Stimulated activated naive B cell treated with anti-CD40 and anti-IgM and Interleukin-4, amounts not matched to agents 10 μg/mL and 1 μg/mL and 100 μg/mL, for 72 hours (primary cell): ENCODE measurements at regions not wholly inside any gene's neighbourhood (a gene's known extent, or its start where the extent isn't known, plus 50 kb on each side); places are given as distances from the start of the nearest gene placed in this dataset.

Source experiments
- ATAC-seq, 2 donors: fragments of 150-1000 bp; cut with Tn5 transposase; replicated peaks; 2 replicates each; pipeline ENCODE4 v1.10.0; 2021; ENCODE audit warnings: moderate library complexity in 1 of 2
- DNase-seq: peaks from one replicate; pipeline ENCODE4 v3.0.0; 2021
- H3K27ac Mint-ChIP-seq: one replicate; pipeline ENCODE4 v1.8.0; 2022; ENCODE audit warnings: mild to moderate bottlenecking, mixed read lengths
- H3K27me3 Mint-ChIP-seq, 2 donors: one replicate each; pipeline ENCODE4 v1.8.0; 2022; ENCODE audit warnings: mixed read lengths in 2 of 2
- H3K36me3 Mint-ChIP-seq, 2 donors: one replicate each; pipeline ENCODE4 v1.8.0; 2022; ENCODE audit warnings: mixed read lengths in 2 of 2, mild to moderate bottlenecking in 1 of 2
- H3K4me1 Mint-ChIP-seq, 2 donors: one replicate each; pipeline ENCODE4 v1.8.0; 2022; ENCODE audit warnings: mixed read lengths in 2 of 2, mild to moderate bottlenecking in 1 of 2
- H3K4me3 Mint-ChIP-seq, 2 donors: one replicate each; pipeline ENCODE4 v1.8.0; 2022; ENCODE audit warnings: mild to moderate bottlenecking in 2 of 2, mixed read lengths in 2 of 2, moderate library complexity in 1 of 2
- H3K9me3 Mint-ChIP-seq, 2 donors: one replicate each; pipeline ENCODE4 v1.8.0; 2022; ENCODE audit warnings: mixed read lengths in 2 of 2, mild to moderate bottlenecking in 1 of 2

GRCh38 chr3:109803274-109803673, 465.9 kb upstream of the DPPA4 start:
- Mint-ChIP-seq H3K4me1 (no peaks in the 10 kb centered on the region), H3K4me3 (no peak overlapping the region)

GRCh38 chr3:109804697-109805096, 467.4 kb upstream of the DPPA4 start:
- H3K4me3 Mint-ChIP-seq: no peak overlapping the region
- H3K36me3 Mint-ChIP-seq: no peaks in the 10 kb centered on the region
- no peaks in the 10 kb centered on the region for H3K27me3 Mint-ChIP-seq
- DNase-seq (no peak), ATAC-seq (no peak)
- H3K27ac Mint-ChIP-seq: no peak overlapping the region
- H3K4me1 Mint-ChIP-seq: no peaks in the 10 kb centered on the region
- peaks cover 0 to 4% of the 10 kb centered on the region in 2 donors for H3K9me3 Mint-ChIP-seq

More at GRCh38 chr3:109803274-109803673, 465.9 kb upstream of the DPPA4 start:
- Mint-ChIP-seq H3K27me3 (no peaks in the 10 kb centered on the region), H3K27ac (no peak overlapping the region), H3K9me3 (peaks cover 0 to 4% of the 10 kb centered on the region in 2 donors), H3K36me3 (no peaks in the 10 kb centered on the region)
- no peak for DNase-seq
- ATAC-seq: no peak

GRCh38 chr3:109806929-109807328, 469.6 kb upstream of the DPPA4 start:
- Mint-ChIP-seq H3K4me3 (no peak overlapping the region), H3K27ac (no peak overlapping the region), H3K4me1 (no peaks in the 10 kb centered on the region), H3K36me3 (no peaks in the 10 kb centered on the region), H3K9me3 (no peaks in the 10 kb centered on the region), H3K27me3 (no peaks in the 10 kb centered on the region)
- DNase-seq (no peak), ATAC-seq (peak; percentile 62 to 74)

- Mint-ChIP-seq H3K27me3 (no peaks in the 10 kb centered on the region), H3K9me3 (peaks cover 0 to 4% of the 10 kb centered on the region in 2 donors), H3K36me3 (no peaks in the 10 kb centered on the region), H3K4me3 (no peak overlapping the region), H3K4me1 (no peaks in the 10 kb centered on the region), H3K27ac (no peak overlapping the region)
- ATAC-seq (no peak), DNase-seq (no peak)
Measured at GRCh38 chr3:109809513-109809912, 472.2 kb upstream of the DPPA4 start.

- no peaks in the 10 kb centered on the region for H3K36me3 Mint-ChIP-seq
- ATAC-seq: no peak
- no peaks in the 10 kb centered on the region for H3K27me3 Mint-ChIP-seq
- H3K27ac Mint-ChIP-seq: no peak overlapping the region
- no peaks in the 10 kb centered on the region for H3K4me1 Mint-ChIP-seq
- DNase-seq: no peak
- H3K4me3 Mint-ChIP-seq: no peak overlapping the region
- H3K9me3 Mint-ChIP-seq: peaks cover 0 to 4% of the 10 kb centered on the region in 2 donors
Measured at GRCh38 chr3:109818081-109818480, 480.7 kb upstream of the DPPA4 start.

GRCh38 chr3:109819734-109820133, 482.4 kb upstream of the DPPA4 start:
- Mint-ChIP-seq H3K27ac (no peak overlapping the region), H3K36me3 (no peaks in the 10 kb centered on the region), H3K4me1 (no peaks in the 10 kb centered on the region), H3K9me3 (no peaks in the 10 kb centered on the region), H3K4me3 (no peak overlapping the region), H3K27me3 (no peaks in the 10 kb centered on the region)
- DNase-seq (no peak), ATAC-seq (no peak)

- H3K27ac Mint-ChIP-seq: no peak overlapping the region
- ATAC-seq (no peak), DNase-seq (no peak)
- peaks cover 0 to 2% of the 10 kb centered on the region in 2 donors for H3K9me3 Mint-ChIP-seq
- no peaks in the 10 kb centered on the region for H3K36me3 Mint-ChIP-seq
- H3K4me3 Mint-ChIP-seq: no peak overlapping the region
- H3K4me1 Mint-ChIP-seq: no peaks in the 10 kb centered on the region
- no peaks in the 10 kb centered on the region for H3K27me3 Mint-ChIP-seq
Measured at GRCh38 chr3:109825971-109826810, 488.8 kb upstream of the DPPA4 start.

- no peak overlapping the region for H3K4me3 Mint-ChIP-seq
- no peaks in the 10 kb centered on the region for H3K27me3 Mint-ChIP-seq
- no peaks in the 10 kb centered on the region for H3K4me1 Mint-ChIP-seq
- ATAC-seq (no peak), DNase-seq (no peak)
- peaks cover 0 to 3% of the 10 kb centered on the region in 2 donors for H3K9me3 Mint-ChIP-seq
- no peaks in the 10 kb centered on the region for H3K36me3 Mint-ChIP-seq
- no peak overlapping the region for H3K27ac Mint-ChIP-seq
Measured at GRCh38 chr3:109831403-109831802, 494.1 kb upstream of the DPPA4 start.

GRCh38 chr3:109835958-109836357, 498.6 kb upstream of the DPPA4 start:
- ATAC-seq: no peak

GRCh38 chr3:109851854-109852253, 514.5 kb upstream of the DPPA4 start:
- H3K27ac Mint-ChIP-seq: no peak overlapping the region

More at GRCh38 chr3:109835958-109836357, 498.6 kb upstream of the DPPA4 start:
- Mint-ChIP-seq H3K27ac (no peak overlapping the region), H3K4me1 (no peaks in the 10 kb centered on the region), H3K9me3 (peaks cover 0 to 2% of the 10 kb centered on the region in 2 donors), H3K27me3 (no peaks in the 10 kb centered on the region), H3K36me3 (no peaks in the 10 kb centered on the region), H3K4me3 (no peak overlapping the region)
- DNase-seq: no peak

GRCh38 chr3:109852283-109852682, 514.9 kb upstream of the DPPA4 start:
- H3K27ac Mint-ChIP-seq: no peak overlapping the region
- H3K4me1 Mint-ChIP-seq: no peaks in the 10 kb centered on the region
- H3K27me3 Mint-ChIP-seq: no peaks in the 10 kb centered on the region
- DNase-seq (no peak), ATAC-seq (no peak)
- peaks cover 16 to 27% of the 10 kb centered on the region in 2 donors for H3K9me3 Mint-ChIP-seq
- no peaks in the 10 kb centered on the region for H3K36me3 Mint-ChIP-seq
- H3K4me3 Mint-ChIP-seq: no peak overlapping the region

More at GRCh38 chr3:109851854-109852253, 514.5 kb upstream of the DPPA4 start:
- no peak for DNase-seq
- Mint-ChIP-seq H3K27me3 (no peaks in the 10 kb centered on the region), H3K36me3 (no peaks in the 10 kb centered on the region), H3K4me1 (no peaks in the 10 kb centered on the region), H3K9me3 (peaks cover 16 to 27% of the 10 kb centered on the region in 2 donors), H3K4me3 (no peak overlapping the region)
- no peak for ATAC-seq

GRCh38 chr3:109853077-109853731, 515.9 kb upstream of the DPPA4 start:
- Mint-ChIP-seq H3K4me3 (no peak overlapping the region), H3K4me1 (no peaks in the 10 kb centered on the region), H3K27ac (no peak overlapping the region)

GRCh38 chr3:109863701-109864100, 526.4 kb upstream of the DPPA4 start:
- ATAC-seq: no peak
- DNase-seq: no peak
- Mint-ChIP-seq H3K9me3 (peaks cover 10 to 11% of the 10 kb centered on the region in 2 donors), H3K27ac (no peak overlapping the region), H3K27me3 (no peaks in the 10 kb centered on the region), H3K4me3 (no peak overlapping the region), H3K4me1 (no peaks in the 10 kb centered on the region), H3K36me3 (no peaks in the 10 kb centered on the region)

More at GRCh38 chr3:109853077-109853731, 515.9 kb upstream of the DPPA4 start:
- Mint-ChIP-seq H3K36me3 (no peaks in the 10 kb centered on the region), H3K9me3 (peaks cover 19 to 27% of the 10 kb centered on the region in 2 donors), H3K27me3 (no peaks in the 10 kb centered on the region)
- ATAC-seq (no peak), DNase-seq (no peak)

- no peak for DNase-seq
- Mint-ChIP-seq H3K9me3 (peaks cover 10 to 14% of the 10 kb centered on the region in 2 donors), H3K4me1 (no peaks in the 10 kb centered on the region), H3K27ac (no peak overlapping the region), H3K4me3 (no peak overlapping the region), H3K36me3 (no peaks in the 10 kb centered on the region), H3K27me3 (no peaks in the 10 kb centered on the region)
- ATAC-seq: no peak
Measured at GRCh38 chr3:109864452-109864851, 527.1 kb upstream of the DPPA4 start.

GRCh38 chr3:109869586-109869985, 532.2 kb upstream of the DPPA4 start:
- no peaks in the 10 kb centered on the region for H3K4me1 Mint-ChIP-seq
- no peak overlapping the region for H3K27ac Mint-ChIP-seq
- ATAC-seq (no peak), DNase-seq (no peak)
- no peaks in the 10 kb centered on the region for H3K36me3 Mint-ChIP-seq
- peaks cover 3 to 6% of the 10 kb centered on the region in 2 donors for H3K9me3 Mint-ChIP-seq
- no peak overlapping the region for H3K4me3 Mint-ChIP-seq
- no peaks in the 10 kb centered on the region for H3K27me3 Mint-ChIP-seq
